ENCODE measurements at regions not wholly inside any gene's neighbourhood (a gene's known extent, or its start where the extent isn't known, plus 50 kb on each side); places are given as distances from the start of the nearest gene placed in this dataset.

DNA sequence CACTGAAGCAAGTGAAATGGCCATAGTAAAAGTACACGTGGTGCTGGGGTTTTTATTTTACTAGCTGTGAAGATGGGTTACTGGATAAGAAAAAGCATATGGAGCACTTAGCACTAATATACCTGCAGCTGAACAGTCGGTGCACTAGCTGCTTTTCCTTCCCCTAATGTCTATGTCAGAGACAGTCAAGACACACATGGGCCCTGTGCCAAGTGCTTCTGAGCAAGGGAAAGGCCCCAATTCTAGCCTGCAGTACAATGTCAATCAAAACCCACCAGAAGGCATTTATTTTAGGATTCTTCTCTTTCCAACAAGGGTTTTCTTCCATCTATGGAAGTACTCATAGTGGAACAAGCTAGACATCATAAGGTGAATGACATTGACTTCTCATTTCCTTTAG lies 716.7 kb downstream of the CCSER2 start:
- Mint-ChIP-seq H3K27ac (no peak overlapping the region), H3K9me3 (peaks cover 12% of the 10 kb centered on the region), H3K4me3 (no peak overlapping the region), H3K36me3 (ENCODE audit: low read depth) (no peaks in the 10 kb centered on the region), H3K27me3 (ENCODE audit: low read depth) (no peaks in the 10 kb centered on the region), H3K4me1 (ENCODE audit: low read depth) (no peaks in the 10 kb centered on the region)
- DNase-seq: no peak
- CTCF ChIA-PET: no interaction called here
- intact Hi-C loops (cut with micrococcal nuclease): no loop called here

DNA sequence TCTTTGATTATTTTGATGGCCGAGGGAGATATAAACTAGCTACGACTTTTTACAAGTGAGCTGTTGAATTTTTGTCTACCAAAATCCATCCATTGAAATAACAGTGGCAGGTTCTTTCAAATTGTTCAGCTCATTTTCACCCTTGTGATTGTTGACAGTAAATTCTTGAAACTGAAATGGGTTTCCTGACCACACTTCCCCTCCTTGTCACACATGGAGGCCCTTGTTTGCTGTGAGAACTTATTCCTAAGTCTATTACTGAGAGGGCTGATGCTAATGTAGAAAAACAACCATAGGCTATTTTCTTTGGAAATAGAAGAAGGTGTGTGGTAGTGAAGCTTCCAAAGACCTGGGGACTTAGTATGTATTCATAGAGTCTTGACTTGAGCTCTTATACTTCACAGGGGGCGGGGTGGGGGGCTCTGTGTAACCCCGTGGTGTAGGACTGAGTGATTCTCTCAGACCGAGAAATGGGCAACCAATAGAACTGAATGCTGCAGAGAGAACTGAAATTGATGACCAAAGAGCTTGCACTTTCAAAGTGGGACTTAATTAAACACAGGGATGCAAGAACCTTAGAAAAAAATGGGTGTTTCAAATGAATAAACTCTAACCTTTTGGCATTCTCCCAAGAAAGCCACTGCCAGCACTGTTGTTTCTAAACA lies 718.9 kb downstream of the CCSER2 start:
- no peaks in the 10 kb centered on the region for H3K36me3 Mint-ChIP-seq (ENCODE audit: low read depth)
- intact Hi-C loops (cut with micrococcal nuclease): no loop called here
- no peak for DNase-seq
- CTCF ChIA-PET: no interaction called here
- H3K9me3 Mint-ChIP-seq: peaks cover 9% of the 10 kb centered on the region
- H3K4me1 Mint-ChIP-seq (ENCODE audit: low read depth): no peaks in the 10 kb centered on the region
- no peak overlapping the region for H3K4me3 Mint-ChIP-seq
- H3K27me3 Mint-ChIP-seq (ENCODE audit: low read depth): no peaks in the 10 kb centered on the region
- H3K27ac Mint-ChIP-seq: no peak overlapping the region

DNA sequence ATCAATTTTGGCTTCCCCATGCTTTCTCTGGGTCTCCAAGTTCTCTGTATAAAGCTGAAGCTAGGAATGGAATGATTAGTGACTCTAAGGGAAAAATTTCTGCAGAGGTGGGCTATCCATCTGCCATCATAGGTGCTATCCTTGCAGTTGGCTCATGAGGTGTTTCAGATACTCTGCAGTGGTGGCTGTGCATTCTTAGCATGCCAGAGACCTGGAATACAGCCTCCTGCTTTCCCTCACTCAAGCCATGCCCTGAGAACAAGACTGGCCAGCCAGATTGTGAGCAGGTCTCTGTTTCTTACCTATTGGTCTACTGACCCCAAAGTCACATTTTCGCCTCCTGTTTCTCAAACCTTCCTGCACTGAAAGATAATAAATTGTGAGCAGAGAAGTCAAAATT lies 719.6 kb downstream of the CCSER2 start:
- CTCF ChIA-PET: no interaction called here
- Mint-ChIP-seq H3K27me3 (ENCODE audit: low read depth) (no peaks in the 10 kb centered on the region), H3K36me3 (ENCODE audit: low read depth) (no peaks in the 10 kb centered on the region), H3K4me1 (ENCODE audit: low read depth) (no peaks in the 10 kb centered on the region), H3K4me3 (no peak overlapping the region), H3K9me3 (peaks cover 9% of the 10 kb centered on the region), H3K27ac (no peak overlapping the region)
- no peak for DNase-seq
- intact Hi-C loops (cut with micrococcal nuclease): no loop called here

DNA sequence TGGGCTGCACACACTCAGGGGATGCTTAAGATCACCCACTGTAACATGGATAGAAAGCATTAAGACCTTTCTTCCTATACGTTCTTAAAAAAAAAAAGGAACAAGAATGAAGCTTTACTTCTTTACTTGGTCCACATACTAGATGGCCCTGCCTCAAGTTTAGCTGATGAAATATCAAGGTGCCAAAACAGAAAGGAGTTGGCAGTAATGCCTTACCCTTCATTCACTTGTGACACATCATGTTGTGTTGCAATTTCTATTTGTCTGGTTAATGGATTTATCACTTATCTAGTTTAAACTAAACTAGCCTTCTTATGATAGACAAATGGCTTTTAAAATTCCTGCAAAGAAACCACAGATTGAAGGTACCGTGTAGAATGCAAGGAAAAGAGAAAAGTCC lies 720.3 kb downstream of the CCSER2 start:
- no peaks in the 10 kb centered on the region for H3K27me3 Mint-ChIP-seq (ENCODE audit: low read depth)
- H3K36me3 Mint-ChIP-seq (ENCODE audit: low read depth): no peaks in the 10 kb centered on the region
- no peaks in the 10 kb centered on the region for H3K4me1 Mint-ChIP-seq (ENCODE audit: low read depth)
- CTCF ChIA-PET: no interaction called here
- H3K9me3 Mint-ChIP-seq: peaks cover 9% of the 10 kb centered on the region
- DNase-seq: no peak
- no peak overlapping the region for H3K27ac Mint-ChIP-seq
- no peak overlapping the region for H3K4me3 Mint-ChIP-seq
- intact Hi-C loops (cut with micrococcal nuclease): no loop called here

DNA sequence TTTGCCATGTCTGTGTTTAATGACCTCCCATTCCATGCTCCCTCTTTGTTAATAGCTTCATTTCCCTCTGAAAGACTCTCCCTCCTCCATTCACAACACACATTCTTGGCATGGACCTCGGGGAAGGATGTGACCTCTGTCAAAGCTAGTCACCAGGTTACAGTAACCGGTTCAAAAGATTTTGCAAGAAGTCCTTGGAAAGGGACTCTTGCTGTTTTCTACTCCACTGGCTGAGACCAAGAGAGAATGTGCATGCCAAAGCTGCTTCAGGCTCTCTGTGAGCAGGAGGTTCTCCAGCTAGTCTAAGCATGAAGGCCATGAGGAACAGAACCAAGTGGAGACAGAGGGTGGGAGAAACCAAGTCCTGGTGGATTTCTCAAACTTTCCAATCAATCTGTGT lies 732.6 kb downstream of the CCSER2 start:
- Mint-ChIP-seq H3K27me3 (ENCODE audit: low read depth) (no peaks in the 10 kb centered on the region), H3K9me3 (peaks cover 12% of the 10 kb centered on the region), H3K27ac (no peak overlapping the region), H3K36me3 (ENCODE audit: low read depth) (no peaks in the 10 kb centered on the region), H3K4me3 (no peak overlapping the region), H3K4me1 (ENCODE audit: low read depth) (no peaks in the 10 kb centered on the region)
- CTCF ChIA-PET: no interaction called here
- DNase-seq: no peak
- intact Hi-C loops (cut with micrococcal nuclease): no loop called here

DNA sequence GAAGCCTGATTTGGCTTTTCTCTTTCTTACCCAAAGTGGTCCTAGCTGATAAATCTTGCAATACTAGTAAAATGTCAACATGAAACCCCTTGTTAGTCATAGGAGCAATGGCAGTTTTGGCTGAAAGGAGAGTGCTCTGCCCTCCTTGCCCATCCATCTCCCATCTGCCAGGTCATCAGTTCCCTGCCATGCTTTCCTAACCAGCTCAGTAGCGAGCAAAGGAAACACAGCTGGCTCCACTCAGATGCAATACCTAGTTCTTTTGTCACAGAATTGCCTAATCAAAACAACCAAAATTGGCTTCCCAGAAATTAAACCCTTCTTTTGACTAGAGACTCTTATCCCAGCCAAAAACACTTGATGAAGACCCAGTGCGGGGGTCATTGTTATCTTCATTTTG lies 733.0 kb downstream of the CCSER2 start:
- Mint-ChIP-seq H3K36me3 (ENCODE audit: low read depth) (no peaks in the 10 kb centered on the region), H3K4me1 (ENCODE audit: low read depth) (no peaks in the 10 kb centered on the region), H3K4me3 (no peak overlapping the region), H3K27ac (no peak overlapping the region), H3K27me3 (ENCODE audit: low read depth) (no peaks in the 10 kb centered on the region), H3K9me3 (peaks cover 9% of the 10 kb centered on the region)
- no peak for DNase-seq
- CTCF ChIA-PET: no interaction called here
- intact Hi-C loops (cut with micrococcal nuclease): no loop called here

DNA sequence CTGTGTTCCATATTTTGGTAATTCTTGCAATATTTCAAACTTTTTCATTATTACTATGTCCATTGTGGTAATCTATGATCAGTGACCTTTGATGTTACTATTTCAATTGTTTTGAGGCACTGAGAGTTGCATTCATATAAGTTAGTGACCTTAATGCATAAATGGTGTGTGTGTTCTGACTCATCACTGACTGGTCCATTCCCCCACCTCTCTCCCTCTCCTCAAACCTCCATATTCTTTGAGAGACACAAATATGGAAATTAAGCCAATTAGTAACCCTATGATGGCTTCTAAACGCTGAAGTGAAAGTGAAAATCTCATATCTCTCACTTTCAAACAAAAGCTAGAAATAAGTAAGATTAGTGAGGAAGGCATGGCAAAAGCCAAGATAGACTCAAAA lies 739.6 kb downstream of the CCSER2 start:
- no peak for DNase-seq
- no peak overlapping the region for H3K4me3 Mint-ChIP-seq
- H3K4me1 Mint-ChIP-seq (ENCODE audit: low read depth): no peaks in the 10 kb centered on the region
- H3K27me3 Mint-ChIP-seq (ENCODE audit: low read depth): no peaks in the 10 kb centered on the region
- no peaks in the 10 kb centered on the region for H3K36me3 Mint-ChIP-seq (ENCODE audit: low read depth)
- CTCF ChIA-PET: no interaction called here
- peaks cover 2% of the 10 kb centered on the region for H3K9me3 Mint-ChIP-seq
- no peak overlapping the region for H3K27ac Mint-ChIP-seq
- intact Hi-C loops (cut with micrococcal nuclease): no loop called here

DNA sequence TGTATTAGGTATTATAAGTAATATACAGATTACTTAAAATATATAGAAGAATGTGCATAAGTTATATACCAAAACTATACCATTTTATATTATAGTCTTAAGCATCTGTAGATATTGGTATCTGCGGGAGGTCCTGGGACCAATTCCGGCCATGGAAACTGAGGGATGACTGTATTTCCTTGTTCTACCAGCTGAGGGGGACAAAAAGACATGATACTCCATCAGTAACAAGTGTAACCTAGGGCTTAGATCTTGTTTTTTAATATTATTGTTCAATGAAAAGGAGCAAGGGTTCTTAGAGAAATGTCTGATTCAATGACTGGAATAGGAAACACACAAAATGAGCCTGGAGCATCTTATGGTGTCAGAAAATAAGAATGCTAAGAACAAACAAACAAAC lies 752.5 kb downstream of the CCSER2 start:
- no peak overlapping the region for H3K4me3 Mint-ChIP-seq
- intact Hi-C loops (cut with micrococcal nuclease): no loop called here
- H3K9me3 Mint-ChIP-seq: no peaks in the 10 kb centered on the region
- no peaks in the 10 kb centered on the region for H3K36me3 Mint-ChIP-seq (ENCODE audit: low read depth)
- DNase-seq: no peak
- CTCF ChIA-PET: no interaction called here
- no peak overlapping the region for H3K27ac Mint-ChIP-seq
- H3K4me1 Mint-ChIP-seq (ENCODE audit: low read depth): no peaks in the 10 kb centered on the region
- H3K27me3 Mint-ChIP-seq (ENCODE audit: low read depth): no peaks in the 10 kb centered on the region

DNA sequence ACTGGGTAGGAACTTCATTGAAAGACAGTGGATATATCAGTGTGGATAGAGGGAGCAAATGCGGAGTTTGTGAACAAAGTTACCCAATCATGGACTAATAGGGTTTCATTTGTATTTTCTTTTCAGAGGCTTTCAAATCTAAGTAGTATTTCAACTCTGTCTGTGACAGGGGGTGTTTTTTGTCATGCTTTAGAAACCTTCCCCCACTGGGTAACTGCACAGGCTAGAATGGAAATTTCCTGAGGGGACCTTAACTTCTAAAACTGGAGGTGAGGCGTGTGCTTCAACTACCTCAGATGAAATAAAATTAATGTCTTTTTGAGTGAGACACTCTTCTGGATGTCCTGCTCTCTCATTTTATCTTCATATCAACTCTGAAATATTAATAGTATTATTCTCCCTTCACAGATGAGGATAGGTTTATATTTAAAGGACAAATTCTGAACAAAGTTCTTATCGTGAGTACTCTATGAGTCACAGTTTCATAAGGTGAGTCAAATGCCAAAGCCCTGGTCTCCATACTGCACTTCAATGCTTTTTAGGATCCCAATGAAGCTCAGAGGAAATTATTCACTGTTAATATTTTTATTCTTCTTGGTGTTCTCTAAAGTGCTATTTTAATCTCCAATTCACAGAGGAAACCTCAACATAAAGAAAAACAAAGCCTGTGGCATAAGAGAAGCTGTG lies 770.6 kb downstream of the CCSER2 start:
- Mint-ChIP-seq H3K27ac (no peak overlapping the region), H3K27me3 (ENCODE audit: low read depth) (no peaks in the 10 kb centered on the region), H3K36me3 (ENCODE audit: low read depth) (no peaks in the 10 kb centered on the region), H3K4me1 (ENCODE audit: low read depth) (no peaks in the 10 kb centered on the region), H3K4me3 (no peak overlapping the region), H3K9me3 (no peaks in the 10 kb centered on the region)
- intact Hi-C loops (cut with micrococcal nuclease): no loop called here
- CTCF ChIA-PET: no interaction called here
- DNase-seq: no peak

DNA sequence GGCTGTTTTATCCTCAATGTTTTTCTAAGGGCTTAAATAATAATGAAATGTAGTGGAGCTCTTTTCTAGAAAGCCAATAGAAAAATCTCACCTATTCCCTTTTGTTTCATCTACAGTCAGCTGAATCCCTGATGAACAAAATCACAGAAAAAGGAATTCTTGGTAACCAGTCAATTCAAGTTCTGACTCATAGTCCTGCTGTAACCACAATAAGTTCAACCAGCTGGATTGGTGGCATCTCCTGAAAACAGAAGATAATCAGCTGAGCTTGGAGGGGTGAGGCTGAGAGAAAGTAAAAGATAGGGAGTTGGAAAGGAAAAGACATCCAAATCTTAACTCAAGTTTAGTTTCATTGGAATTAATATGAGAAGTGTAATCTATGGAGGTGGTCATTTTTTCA lies 772.1 kb downstream of the CCSER2 start:
- Mint-ChIP-seq H3K27ac (no peak overlapping the region), H3K27me3 (ENCODE audit: low read depth) (no peaks in the 10 kb centered on the region), H3K4me1 (ENCODE audit: low read depth) (no peaks in the 10 kb centered on the region), H3K36me3 (ENCODE audit: low read depth) (no peaks in the 10 kb centered on the region), H3K4me3 (no peak overlapping the region), H3K9me3 (no peaks in the 10 kb centered on the region)
- no peak for DNase-seq
- CTCF ChIA-PET: no interaction called here
- intact Hi-C loops (cut with micrococcal nuclease): no loop called here

DNA sequence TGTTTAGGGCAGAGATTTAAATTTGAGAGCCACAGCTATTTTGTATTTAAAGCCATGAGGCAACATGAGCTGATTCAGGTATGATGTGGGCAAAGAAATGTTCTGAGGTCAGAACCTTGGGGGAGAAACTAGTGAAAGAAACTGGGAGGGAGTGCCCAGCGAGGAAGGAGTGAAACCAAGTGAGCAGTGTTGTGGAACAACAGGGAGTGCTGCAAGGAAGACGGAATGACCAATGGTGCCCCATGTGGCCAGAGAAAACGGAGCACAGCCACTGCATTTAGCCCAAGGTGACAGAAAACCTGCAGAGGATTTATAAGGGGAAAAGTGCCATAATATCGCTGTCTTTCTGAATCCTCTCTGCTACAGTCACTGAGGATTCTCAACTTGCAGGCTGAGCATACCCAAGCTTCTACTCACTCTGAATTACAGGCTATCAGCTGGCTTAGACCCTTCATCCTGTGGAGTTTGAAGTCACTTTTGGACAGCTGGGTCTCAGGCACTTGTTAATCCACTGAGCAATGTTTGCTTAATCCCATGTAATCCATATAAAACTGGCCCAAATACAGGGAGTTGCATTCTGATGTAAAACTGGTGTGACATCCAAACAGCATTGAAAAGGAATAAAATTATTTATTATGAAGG lies 777.3 kb downstream of the CCSER2 start:
- no peaks in the 10 kb centered on the region for H3K36me3 Mint-ChIP-seq (ENCODE audit: low read depth)
- H3K27me3 Mint-ChIP-seq (ENCODE audit: low read depth): no peaks in the 10 kb centered on the region
- intact Hi-C loops (cut with micrococcal nuclease): no loop called here
- H3K9me3 Mint-ChIP-seq: no peaks in the 10 kb centered on the region
- no peak overlapping the region for H3K4me3 Mint-ChIP-seq
- H3K4me1 Mint-ChIP-seq (ENCODE audit: low read depth): no peaks in the 10 kb centered on the region
- H3K27ac Mint-ChIP-seq: no peak overlapping the region
- no peak for DNase-seq
- CTCF ChIA-PET: no interaction called here

DNA sequence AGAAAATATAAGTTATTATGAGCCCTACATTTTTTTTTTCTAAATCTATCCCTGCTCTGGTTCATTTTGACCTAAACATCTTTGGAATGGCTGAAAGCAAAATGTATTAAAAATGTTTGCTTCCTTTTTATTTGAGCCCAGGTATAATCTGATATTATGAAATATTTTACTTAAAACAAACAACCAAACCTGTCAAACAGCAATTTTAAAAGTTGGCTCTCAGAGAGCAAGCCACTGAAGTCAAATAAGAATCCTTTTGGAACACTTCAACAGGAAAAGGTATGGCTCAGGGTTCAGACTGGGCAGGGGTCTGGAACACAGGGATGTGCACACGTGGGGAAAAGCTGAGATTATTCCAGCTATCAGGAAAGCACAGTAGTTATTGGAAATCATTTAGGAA lies 782.9 kb downstream of the CCSER2 start:
- H3K4me1 Mint-ChIP-seq (ENCODE audit: low read depth): no peaks in the 10 kb centered on the region
- H3K36me3 Mint-ChIP-seq (ENCODE audit: low read depth): no peaks in the 10 kb centered on the region
- no peak for DNase-seq
- no peaks in the 10 kb centered on the region for H3K27me3 Mint-ChIP-seq (ENCODE audit: low read depth)
- no peak overlapping the region for H3K27ac Mint-ChIP-seq
- no peaks in the 10 kb centered on the region for H3K9me3 Mint-ChIP-seq
- intact Hi-C loops (cut with micrococcal nuclease): no loop called here
- CTCF ChIA-PET: no interaction called here
- no peak overlapping the region for H3K4me3 Mint-ChIP-seq

DNA sequence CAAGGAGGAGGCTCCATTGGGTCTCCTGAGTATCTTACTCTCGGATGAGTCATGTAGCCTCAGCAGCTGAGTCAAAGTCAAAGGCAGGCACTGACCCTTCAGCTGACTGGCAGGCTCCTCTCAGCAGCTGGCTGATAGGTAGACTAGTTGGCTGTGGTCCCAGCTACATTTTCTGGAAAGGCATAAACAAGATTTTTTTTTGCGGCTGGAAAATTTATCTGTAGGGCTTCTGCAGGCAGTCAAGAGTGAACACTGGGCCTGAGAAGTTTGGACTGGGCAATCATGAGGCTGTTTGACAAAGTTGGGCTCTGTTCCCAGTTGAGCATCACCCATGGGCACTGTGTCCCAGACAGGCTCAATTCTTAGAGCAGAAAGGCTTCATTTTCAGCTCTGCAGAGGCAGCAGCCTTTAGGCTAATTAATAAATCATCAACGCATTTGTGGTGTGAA lies 796.2 kb downstream of the CCSER2 start:
- peaks cover 2% of the 10 kb centered on the region for H3K9me3 Mint-ChIP-seq
- CTCF ChIA-PET: no interaction called here
- H3K4me1 Mint-ChIP-seq (ENCODE audit: low read depth): no peaks in the 10 kb centered on the region
- no peak for DNase-seq
- H3K27ac Mint-ChIP-seq: no peak overlapping the region
- H3K4me3 Mint-ChIP-seq: no peak overlapping the region
- peaks cover 3% of the 10 kb centered on the region for H3K27me3 Mint-ChIP-seq (ENCODE audit: low read depth)
- no peaks in the 10 kb centered on the region for H3K36me3 Mint-ChIP-seq (ENCODE audit: low read depth)
- intact Hi-C loops (cut with micrococcal nuclease): no loop called here
